Right lung (tissue), 2 donors: ENCODE measurements at regions not wholly inside any gene's neighbourhood (a gene's known extent, or its start where the extent isn't known, plus 50 kb on each side); places are given as distances from the start of the nearest gene placed in this dataset.
"Not testable (repeated sequence)": the region's sequence is repeated elsewhere in the genome, so short reads cannot be mapped to it uniquely, and the experiment has no call there.

Source experiments
- DNase-seq, 2 donors: peaks; one replicate each; pipeline ENCODE4 v3.0.0-alpha.2; 2013

DNA sequence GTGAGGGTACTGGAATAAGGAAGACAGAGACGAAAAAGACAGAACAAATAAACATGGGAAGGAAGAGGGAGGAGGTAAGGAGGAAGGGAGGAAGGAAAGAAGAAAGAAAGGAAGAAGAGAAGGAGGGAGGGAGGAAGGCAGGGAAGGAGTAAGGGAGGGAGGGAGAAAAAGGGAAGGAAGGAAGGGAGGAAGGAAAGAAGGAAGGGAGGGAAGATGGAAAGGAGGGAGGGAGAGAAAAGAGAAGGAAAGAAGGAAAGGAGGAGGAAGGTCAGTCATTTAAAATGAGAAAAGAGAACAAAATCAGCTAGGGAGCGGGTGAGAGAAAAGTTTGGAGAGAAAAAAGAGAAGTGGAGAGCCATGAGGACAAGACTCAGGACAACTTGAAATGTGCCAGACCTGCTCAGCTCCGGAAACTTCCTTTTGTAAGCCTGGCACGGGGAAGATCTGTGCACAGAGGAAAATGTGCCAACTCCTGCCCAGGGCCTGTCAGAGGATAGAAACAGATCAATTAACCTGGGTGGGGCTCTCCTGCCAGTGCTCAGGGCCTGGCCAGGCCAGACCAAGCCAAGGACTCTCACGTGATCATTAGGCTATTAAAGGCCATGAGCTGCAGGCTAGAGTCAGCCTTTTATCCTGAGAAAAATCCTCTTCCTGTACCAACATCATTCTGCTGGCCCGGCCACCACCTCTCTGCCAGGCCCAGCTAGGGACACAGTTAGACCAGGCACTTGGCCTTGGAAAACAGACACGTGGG is 50.1 kb upstream of the BCL6 start:
- no peak for DNase-seq

DNA sequence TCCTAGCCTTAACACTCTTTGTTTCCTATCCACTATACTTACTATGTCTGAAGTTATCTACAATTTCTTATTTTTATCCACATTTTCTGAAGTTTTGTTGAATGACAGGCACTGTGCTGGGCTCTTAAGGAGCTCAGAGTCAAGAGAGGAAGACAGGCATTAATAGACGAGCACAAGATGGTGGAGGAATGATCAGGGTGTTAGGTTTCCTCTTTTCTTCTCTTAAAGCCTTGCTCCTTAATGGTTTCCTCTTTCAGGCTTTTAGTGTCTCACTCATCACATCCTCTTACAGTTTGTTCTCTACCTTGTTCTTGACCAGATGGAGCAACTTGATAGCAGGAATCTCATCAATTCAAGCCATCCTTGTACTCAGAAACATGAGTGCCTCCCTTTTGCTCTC is 52.9 kb upstream of the BCL6 start:
- DNase-seq: no peak

DNA sequence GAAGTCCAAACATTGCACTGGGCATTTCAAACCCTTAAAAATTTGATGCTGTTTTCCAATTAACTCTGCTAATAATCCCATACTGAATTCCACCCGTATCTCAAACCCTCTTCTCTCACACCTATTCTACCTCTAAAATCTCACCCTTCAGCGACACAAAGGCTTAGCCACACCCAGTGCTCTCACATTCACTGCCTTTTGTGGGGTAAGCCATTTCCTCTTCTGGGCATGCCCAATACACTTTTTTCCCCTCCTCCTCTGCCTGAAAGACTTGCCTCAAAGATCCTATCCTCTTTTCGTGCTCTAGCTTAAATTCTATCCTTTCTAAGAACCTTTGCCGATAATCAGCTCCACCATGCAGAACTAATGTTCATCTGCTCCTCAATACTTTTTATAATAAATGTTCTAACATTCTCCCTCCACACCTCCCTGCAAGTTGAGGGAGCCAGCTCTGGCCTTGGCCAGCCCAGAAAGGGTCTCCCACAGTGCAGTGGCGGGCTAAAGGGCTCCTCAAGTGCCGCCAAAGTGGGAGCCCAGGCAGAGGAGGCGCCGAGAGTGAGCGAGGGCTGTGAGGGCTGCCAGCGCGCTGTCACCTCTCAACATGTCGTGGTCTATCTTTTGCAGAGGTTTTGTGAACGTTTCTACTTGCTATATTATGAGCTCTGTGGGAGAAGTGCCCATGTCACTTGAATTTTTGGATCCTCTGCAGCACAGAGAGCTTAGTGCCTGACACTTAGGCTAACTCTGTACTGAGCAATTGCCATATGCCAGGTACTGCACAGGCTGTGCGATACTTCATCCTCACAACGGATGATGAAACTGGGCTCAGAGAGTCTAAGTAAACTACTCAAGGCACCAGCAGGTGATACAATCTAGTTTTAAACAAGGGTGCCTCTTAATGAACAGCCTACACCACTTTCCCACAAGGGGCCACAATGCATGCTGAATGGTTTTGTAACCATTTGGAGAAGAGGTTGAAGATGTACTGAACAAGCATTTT is 53.6 kb upstream of the BCL6 start:
- DNase-seq: no peak

- no peak for DNase-seq
These were observed 54.8 kb upstream of the BCL6 start for GRCh38 chr3:187799942-187800641.

DNA sequence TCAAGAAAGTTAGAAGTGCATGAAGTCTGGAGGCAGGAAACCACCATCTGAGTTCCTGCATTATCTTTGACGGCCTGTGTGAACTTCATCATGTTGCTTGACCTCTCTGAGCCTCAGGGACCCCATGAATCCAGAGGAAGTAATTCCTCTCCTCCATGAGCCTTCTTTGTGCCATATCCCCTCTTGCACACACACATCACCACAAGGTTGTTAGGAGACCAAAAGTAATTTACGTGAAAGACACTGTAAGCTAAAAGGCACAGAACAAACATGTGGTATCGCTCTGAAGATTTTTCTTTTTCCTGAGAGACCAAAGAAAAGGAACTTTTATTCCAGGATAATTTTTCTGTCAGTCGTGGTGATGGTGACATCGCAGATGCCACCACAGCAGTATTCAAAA is 55.9 kb upstream of the BCL6 start:
- DNase-seq: no peak

DNA sequence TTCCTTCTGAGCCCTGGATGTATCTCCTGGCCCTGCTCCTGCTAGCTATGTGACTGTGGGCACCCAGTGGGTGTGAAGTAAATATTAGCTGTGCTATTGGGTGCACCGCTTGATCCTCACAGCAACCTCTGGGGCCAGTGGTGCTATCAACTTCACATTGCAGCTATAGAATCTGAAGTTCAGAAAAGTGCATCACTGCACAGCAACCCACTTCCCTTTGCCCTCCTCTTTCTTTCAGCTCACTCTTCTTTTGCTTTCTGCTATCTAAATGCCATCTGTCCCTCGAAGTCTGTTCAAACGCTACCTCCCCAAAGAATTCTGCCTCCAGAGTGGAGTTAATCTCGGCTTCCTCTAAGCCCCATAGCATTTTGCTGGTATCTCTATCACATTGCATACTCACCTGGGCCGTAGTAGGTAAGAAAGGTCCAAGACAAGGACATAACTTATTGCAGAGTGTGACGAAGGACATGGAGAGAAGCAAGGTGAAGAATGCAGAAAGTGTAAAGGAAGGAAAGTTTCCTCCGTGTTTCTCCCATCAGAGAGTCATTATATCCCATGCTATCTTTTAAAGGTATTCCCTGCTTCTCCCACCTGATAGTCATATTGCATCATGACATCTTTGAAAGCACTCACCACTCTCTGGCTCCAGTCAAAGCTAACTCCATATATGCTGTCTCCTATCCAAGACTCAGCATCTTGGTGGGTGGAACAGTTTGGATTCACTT is 57.1 kb upstream of the BCL6 start:
- no peak for DNase-seq

- DNase-seq: no peak
These were observed 57.6 kb upstream of the BCL6 start for GRCh38 chr3:187802928-187803259.

- no peak for DNase-seq
These were observed 59.0 kb upstream of the BCL6 start for GRCh38 chr3:187804120-187804744.

- no peak for DNase-seq
These were observed 59.5 kb upstream of the BCL6 start for GRCh38 chr3:187804745-187805121.

DNA sequence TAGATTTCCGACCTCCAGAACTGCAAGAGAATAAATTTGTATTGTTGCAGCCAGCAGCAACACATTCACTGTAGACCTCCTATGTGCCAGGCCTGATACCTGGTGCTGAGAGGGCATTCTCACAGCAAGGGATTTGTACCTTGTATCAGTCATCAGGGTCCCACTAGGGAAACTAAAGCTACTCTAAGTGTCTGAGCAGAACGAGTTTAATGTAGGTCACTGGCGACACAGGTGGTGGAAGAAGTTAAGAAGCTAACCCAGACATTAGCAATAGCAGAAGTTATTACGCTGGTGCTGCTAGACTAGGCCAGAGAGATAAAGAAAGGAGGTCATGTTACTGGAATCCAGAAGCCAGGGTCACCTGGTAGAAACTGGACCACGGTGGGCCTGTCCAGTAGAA is 60.5 kb upstream of the BCL6 start:
- no peak for DNase-seq

- no peak for DNase-seq
These were observed 62.0 kb upstream of the BCL6 start for GRCh38 chr3:187807086-187807862.

- no peak for DNase-seq
These were observed 63.2 kb upstream of the BCL6 start for GRCh38 chr3:187808527-187808895.

- DNase-seq: no peak
These were observed 64.3 kb upstream of the BCL6 start for GRCh38 chr3:187809612-187809991.

- DNase-seq: no peak
These were observed 64.8 kb upstream of the BCL6 start for GRCh38 chr3:187810021-187810446.

DNA sequence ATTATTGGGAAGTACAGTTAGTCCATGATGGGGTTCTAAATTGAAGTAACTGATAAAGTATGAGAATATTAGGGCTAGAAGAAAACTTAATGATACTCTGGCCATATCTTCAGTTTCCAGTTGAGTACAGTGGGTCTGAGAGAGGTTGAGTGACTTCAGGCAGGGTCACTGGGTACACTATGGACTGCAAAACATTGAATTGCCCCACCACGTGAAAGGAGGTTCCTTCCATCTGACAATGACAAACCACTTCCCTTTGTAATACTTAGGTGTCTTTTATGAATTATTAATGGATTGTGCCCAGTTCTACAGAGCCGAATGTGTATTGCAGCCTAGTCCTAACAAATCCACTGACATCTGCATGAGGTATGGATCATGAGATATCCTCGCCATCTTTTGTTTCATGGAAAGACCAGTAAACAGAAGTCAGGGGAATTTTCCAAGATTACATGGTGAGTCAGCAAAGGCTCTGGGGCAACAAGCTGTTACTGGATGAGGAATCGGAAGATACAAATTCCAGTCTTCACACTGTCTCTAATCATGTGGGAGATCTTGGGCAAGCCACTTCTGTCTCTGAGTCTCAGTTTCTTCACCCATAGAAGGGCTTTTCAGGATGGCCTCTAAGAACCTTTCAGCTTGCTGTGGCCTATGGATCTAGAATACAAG is 66.5 kb upstream of the BCL6 start:
- DNase-seq: no peak

DNA sequence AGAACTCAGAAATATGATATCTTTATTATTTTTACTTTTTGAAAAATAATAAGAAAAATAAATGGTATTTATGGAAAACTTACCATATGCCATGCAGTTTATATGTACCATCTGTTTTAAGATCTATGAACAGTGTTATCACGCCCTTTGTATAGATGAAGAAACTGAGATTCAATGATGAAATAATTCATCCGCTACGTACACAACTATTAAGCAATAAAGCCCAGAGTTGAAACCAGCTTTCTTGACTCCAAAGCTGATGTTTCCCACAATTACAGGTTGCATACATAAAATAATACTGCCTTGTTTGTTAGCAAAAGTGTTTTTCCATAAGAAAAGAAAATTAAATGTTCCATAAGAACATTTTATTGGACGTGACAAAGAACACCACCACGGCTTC is 67.2 kb upstream of the BCL6 start:
- no peak for DNase-seq

- no peak for DNase-seq
These were observed 67.9 kb upstream of the BCL6 start for GRCh38 chr3:187813198-187813597.

- DNase-seq: not testable (repeated sequence)
These were observed 72.5 kb upstream of the BCL6 start for GRCh38 chr3:187817766-187818165.

- DNase-seq: no peak
These were observed 76.5 kb upstream of the BCL6 start for GRCh38 chr3:187821616-187822317.
